Lower lobe of right lung (tissue), 2 donors: ENCODE measurements at regions not wholly inside any gene's neighbourhood (a gene's known extent, or its start where the extent isn't known, plus 50 kb on each side); places are given as distances from the start of the nearest gene placed in this dataset.
A peak's percentile ranks its signal among the peaks of the same experiment; 100 is the strongest.

Experiments used
- ATAC-seq, 2 donors: fragments of 200-7000 bp; cut with Tn5 transposase; one replicate each; pipeline ENCODE4 v1.9.1; 2020 to 2022; ENCODE audit warnings: mild to moderate bottlenecking in 2 of 2, moderate library complexity in 2 of 2
- DNase-seq: peaks from one replicate; pipeline ENCODE4 v3.0.0-alpha.2; 2020
- H3K27ac ChIP-seq: fragments of 200-600 bp; one replicate; pipeline ENCODE4 v1.8.0; 2022
- H3K27me3 ChIP-seq: fragments of 200-600 bp; one replicate; pipeline ENCODE4 v1.8.0; 2022; ENCODE audit warnings: low read depth
- H3K36me3 ChIP-seq: fragments of 200-600 bp; one replicate; pipeline ENCODE4 v1.8.0; 2022; ENCODE audit warnings: mild to moderate bottlenecking
- H3K4me1 ChIP-seq: fragments of 200-600 bp; one replicate; pipeline ENCODE4 v1.8.0; 2022
- H3K4me3 ChIP-seq: fragments of 200-600 bp; one replicate; pipeline ENCODE4 v1.8.0; 2022; ENCODE audit warnings: mild to moderate bottlenecking
- H3K9me3 ChIP-seq: fragments of 200-600 bp; one replicate; pipeline ENCODE4 v1.8.0; 2022
- intact Hi-C: fragments of 100-400 bp; cut with DNase I; formaldehyde crosslinking; loops from one replicate; pipeline ENCODE4 v1.11.0; 2022
- TF ChIP-seq, protein P1 (sequence below): fragments of 200-600 bp; IDR thresholded peaks from one replicate; pipeline ENCODE4 v1.8.0; 2022; ENCODE audit warnings: antibody characterized with exemption, mild to moderate bottlenecking
- donor health status: DM: no; HTN: yes; CAD: no; lungs with severe emphysema.

DNA sequence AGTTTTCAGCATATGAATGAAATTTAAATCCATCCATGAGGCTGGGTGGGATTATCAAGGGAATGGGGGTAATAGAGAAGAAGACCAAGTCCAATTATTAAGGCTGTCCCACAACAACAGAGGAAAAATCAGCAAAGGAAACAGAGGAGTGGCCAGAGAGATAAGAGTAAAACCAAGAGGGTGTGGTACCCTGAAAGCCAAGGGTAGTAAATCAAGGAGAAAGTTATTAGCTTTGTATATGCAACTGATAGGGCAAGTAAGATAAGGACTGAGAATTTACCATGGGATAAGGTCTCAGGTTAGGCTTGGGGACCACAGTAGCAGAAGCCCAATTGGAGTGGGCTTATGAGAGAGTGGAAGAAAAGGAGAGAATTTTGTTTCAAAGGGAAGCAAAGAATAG is 134.5 kb downstream of the NUAK1 start:
- no peaks in the 10 kb centered on the region for H3K4me1 ChIP-seq
- intact Hi-C loops = no loop called here
- H3K4me3 ChIP-seq = no peak overlapping the region
- no peaks in the 10 kb centered on the region for H3K9me3 ChIP-seq
- DNase-seq (no peak), ATAC-seq (no peak)
- TF ChIP-seq, protein P1, sequence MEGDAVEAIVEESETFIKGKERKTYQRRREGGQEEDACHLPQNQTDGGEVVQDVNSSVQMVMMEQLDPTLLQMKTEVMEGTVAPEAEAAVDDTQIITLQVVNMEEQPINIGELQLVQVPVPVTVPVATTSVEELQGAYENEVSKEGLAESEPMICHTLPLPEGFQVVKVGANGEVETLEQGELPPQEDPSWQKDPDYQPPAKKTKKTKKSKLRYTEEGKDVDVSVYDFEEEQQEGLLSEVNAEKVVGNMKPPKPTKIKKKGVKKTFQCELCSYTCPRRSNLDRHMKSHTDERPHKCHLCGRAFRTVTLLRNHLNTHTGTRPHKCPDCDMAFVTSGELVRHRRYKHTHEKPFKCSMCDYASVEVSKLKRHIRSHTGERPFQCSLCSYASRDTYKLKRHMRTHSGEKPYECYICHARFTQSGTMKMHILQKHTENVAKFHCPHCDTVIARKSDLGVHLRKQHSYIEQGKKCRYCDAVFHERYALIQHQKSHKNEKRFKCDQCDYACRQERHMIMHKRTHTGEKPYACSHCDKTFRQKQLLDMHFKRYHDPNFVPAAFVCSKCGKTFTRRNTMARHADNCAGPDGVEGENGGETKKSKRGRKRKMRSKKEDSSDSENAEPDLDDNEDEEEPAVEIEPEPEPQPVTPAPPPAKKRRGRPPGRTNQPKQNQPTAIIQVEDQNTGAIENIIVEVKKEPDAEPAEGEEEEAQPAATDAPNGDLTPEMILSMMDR = no peak
- H3K27ac ChIP-seq = no peak overlapping the region
- H3K36me3 ChIP-seq = no peaks in the 10 kb centered on the region
- H3K27me3 ChIP-seq = no peaks in the 10 kb centered on the region

DNA sequence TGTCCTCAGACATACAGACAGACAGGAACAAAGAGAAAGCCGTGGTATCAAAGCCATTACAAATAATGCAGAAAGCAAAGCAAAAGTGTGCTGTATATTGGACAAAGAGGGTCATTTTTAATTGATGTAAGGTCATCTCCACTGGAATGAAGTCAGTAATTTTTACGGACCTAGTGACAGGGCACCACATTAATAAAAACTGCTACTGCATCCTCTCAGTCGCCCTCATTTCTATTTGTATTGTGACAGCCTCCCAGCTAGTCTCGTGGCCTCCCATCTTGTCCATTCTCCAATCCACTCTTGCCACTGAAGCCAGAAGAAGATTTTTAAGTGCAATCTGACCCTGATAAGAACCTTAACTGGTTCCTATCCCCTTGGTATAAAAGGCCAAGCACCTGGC is 132.4 kb downstream of the NUAK1 start:
- Histone ChIP-seq H3K27me3 (no peaks in the 10 kb centered on the region), H3K9me3 (no peaks in the 10 kb centered on the region), H3K4me1 (peaks cover 6% of the 10 kb centered on the region), H3K4me3 (no peak overlapping the region), H3K36me3 (no peaks in the 10 kb centered on the region), H3K27ac (no peak overlapping the region)
- no peak for DNase-seq
- intact Hi-C loops = no loop called here
- ATAC-seq = no peak
- TF ChIP-seq, protein P1 = no peak

GRCh38 chr12:106006940-106007339 is 131.8 kb downstream of the NUAK1 start:
- no peaks in the 10 kb centered on the region for H3K36me3 ChIP-seq
- no peak overlapping the region for H3K27ac ChIP-seq
- TF ChIP-seq, protein P1 = no peak
- H3K4me1 ChIP-seq = peaks cover 6% of the 10 kb centered on the region
- H3K4me3 ChIP-seq = no peak overlapping the region
- intact Hi-C loops = no loop called here
- no peaks in the 10 kb centered on the region for H3K9me3 ChIP-seq
- no peaks in the 10 kb centered on the region for H3K27me3 ChIP-seq
- DNase-seq (no peak), ATAC-seq (no peak)

GRCh38 chr12:106010741-106011140 is 128.0 kb downstream of the NUAK1 start:
- no peaks in the 10 kb centered on the region for H3K9me3 ChIP-seq
- H3K4me1 ChIP-seq = peaks cover 6% of the 10 kb centered on the region
- no peaks in the 10 kb centered on the region for H3K36me3 ChIP-seq
- DNase-seq (no peak), ATAC-seq (peak in 1 of 2 donors; percentile 33)
- no peaks in the 10 kb centered on the region for H3K27me3 ChIP-seq
- TF ChIP-seq, protein P1 = no peak
- intact Hi-C loops = no loop called here
- no peak overlapping the region for H3K27ac ChIP-seq
- H3K4me3 ChIP-seq = no peak overlapping the region
